Activated CD8-positive, alpha-beta T cell treated with anti-CD3 and anti-CD28 coated beads, Interleukin-2, amount 10 ng/mL, durations not matched to agents 7 days and 5 days (primary cell): ENCODE measurements at regions not wholly inside any gene's neighbourhood (a gene's known extent, or its start where the extent isn't known, plus 50 kb on each side); places are given as distances from the start of the nearest gene placed in this dataset.

ENCODE experiments used
- ATAC-seq: fragments of 150-1000 bp; cut with Tn5 transposase; one replicate; pipeline ENCODE4 v1.10.0; 2021; ENCODE audit warnings: moderate library complexity
- CTCF ChIA-PET: fragments of 350-600 bp; sonication (Branson Sonifier 250); formaldehyde crosslinking; loops from one replicate; lab custom pipeline; 2021; ENCODE audit warnings: antibody characterized with exemption; lab: Charles Lee
- POLR2A ChIA-PET: fragments of 350-600 bp; sonication (Branson Sonifier 250); formaldehyde crosslinking; loops from one replicate; lab custom pipeline; 2021; ENCODE audit warnings: antibody characterized with exemption; lab: Charles Lee
- DNase-seq: peaks from one replicate; pipeline ENCODE4 v3.0.0-alpha.2; 2020
- H3K27ac Mint-ChIP-seq: one replicate; pipeline ENCODE4 v1.8.0; 2021; ENCODE audit warnings: mild to moderate bottlenecking, mixed read lengths
- H3K27me3 Mint-ChIP-seq: one replicate; pipeline ENCODE4 v1.8.0; 2021; ENCODE audit warnings: low read depth, mixed read lengths
- H3K36me3 Mint-ChIP-seq: one replicate; pipeline ENCODE4 v1.8.0; 2021; ENCODE audit warnings: low read depth, mixed read lengths
- H3K4me1 Mint-ChIP-seq: one replicate; pipeline ENCODE4 v1.8.0; 2021; ENCODE audit warnings: low read depth, mixed read lengths
- H3K4me3 Mint-ChIP-seq: one replicate; pipeline ENCODE4 v1.8.0; 2021; ENCODE audit warnings: mild to moderate bottlenecking, mixed read lengths
- H3K9me3 Mint-ChIP-seq: one replicate; pipeline ENCODE4 v1.8.0; 2022; ENCODE audit warnings: mixed read lengths; ENCODE audit not compliant: insufficient read depth

DNA sequence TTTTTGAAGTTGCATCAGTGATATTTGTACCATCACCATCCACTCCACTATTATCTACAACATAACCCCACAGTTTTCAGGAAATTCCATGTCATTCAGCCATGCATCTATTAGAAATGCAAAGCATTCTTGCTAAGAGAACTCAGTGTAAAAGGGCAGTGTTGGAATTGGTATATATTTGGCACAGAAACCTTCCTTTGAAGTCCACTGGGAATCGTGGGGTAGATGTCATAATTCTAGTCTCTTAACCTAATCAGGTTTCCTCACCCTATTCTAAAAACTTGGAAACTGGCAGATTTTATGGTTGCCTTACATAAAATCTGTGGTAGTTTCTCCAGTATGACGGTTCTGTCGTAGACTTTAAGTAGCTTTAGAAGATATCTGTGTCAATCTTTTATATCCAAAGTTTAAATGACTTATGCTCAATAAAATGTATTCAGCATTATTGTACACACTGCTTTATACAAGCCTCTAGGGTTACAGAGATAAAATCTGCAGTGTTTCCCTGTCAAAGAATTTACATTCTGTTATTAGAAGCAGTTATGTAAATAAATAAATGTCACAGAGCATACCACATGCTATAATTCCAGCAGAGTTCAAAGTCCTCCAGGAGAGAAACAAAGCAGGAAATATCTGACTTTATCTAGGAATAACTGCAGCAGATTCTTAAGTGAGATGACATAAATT, 704.4 kb upstream of the CELF2 start:
- no peaks in the 10 kb centered on the region for H3K9me3 Mint-ChIP-seq
- ChIA-PET POLR2A (no interaction called here), CTCF (no interaction called here)
- ATAC-seq (no peak), DNase-seq (no peak)
- H3K36me3 Mint-ChIP-seq = no peaks in the 10 kb centered on the region
- H3K4me3 Mint-ChIP-seq = no peak overlapping the region
- H3K27me3 Mint-ChIP-seq = no peaks in the 10 kb centered on the region
- no peak overlapping the region for H3K27ac Mint-ChIP-seq
- no peaks in the 10 kb centered on the region for H3K4me1 Mint-ChIP-seq

DNA sequence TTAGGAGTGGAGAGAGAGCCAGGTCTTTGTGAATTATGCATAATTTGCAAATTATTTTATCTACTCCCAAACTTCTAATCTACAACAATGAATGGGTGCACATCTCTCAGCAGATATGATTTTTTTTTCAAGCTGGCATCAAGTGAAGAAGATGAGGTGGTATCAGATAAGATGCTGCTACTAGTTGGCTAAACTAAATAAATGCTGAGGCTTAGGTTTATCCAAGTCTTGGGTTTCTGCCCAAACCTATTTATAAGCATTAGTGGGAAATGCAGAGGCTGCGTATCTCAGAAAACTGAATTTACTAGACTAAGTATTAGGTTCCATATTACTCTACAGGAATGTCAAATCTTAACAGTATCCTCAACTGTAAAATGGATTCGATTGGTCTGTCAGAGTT, 703.0 kb upstream of the CELF2 start:
- no peak overlapping the region for H3K4me3 Mint-ChIP-seq
- ChIA-PET CTCF (no interaction called here), POLR2A (no interaction called here)
- no peak overlapping the region for H3K27ac Mint-ChIP-seq
- DNase-seq = no peak
- H3K36me3 Mint-ChIP-seq = no peaks in the 10 kb centered on the region
- ATAC-seq = no peak
- H3K27me3 Mint-ChIP-seq = no peaks in the 10 kb centered on the region
- no peaks in the 10 kb centered on the region for H3K9me3 Mint-ChIP-seq
- no peaks in the 10 kb centered on the region for H3K4me1 Mint-ChIP-seq

DNA sequence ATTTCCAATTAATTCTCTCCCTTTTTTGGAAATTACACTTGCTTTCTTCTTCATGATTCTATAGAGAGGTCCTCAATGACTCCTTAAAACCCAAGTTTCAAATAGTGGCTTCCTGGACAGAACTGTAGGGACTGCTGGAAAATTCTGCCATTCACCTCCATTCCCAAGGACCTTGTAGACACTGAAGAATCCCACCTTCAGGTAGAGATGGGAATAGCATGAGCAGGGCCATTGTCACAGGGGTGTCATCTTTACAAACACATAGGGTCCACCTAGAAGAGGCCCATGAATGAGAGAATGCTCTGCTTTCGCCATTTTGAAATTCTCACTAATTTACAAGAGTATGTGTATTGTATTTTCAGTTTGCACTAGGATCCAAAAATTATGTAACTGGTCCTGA, 701.7 kb upstream of the CELF2 start:
- ChIA-PET CTCF (no interaction called here), POLR2A (no interaction called here)
- DNase-seq = no peak
- Mint-ChIP-seq H3K4me3 (no peak overlapping the region), H3K4me1 (no peaks in the 10 kb centered on the region), H3K9me3 (no peaks in the 10 kb centered on the region), H3K27ac (no peak overlapping the region), H3K36me3 (no peaks in the 10 kb centered on the region), H3K27me3 (no peaks in the 10 kb centered on the region)
- no peak for ATAC-seq

DNA sequence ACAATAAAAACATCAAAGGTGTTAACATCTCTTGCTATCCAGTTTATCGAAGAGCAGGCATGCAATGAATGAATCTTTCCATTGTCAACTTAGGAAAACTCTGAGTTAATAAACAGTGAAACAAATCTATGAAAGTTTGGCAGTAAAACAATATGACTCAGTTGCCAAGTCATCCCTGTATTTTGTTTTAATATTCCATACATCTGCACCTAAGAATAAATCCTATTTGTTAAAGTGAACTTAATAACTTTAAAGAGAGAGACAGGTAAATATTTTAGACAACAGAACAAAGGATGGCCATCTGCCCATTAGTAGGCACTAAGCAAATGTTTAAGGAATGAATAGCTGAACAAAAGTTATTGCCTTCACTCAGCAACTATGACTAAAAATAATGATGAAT, 700.5 kb upstream of the CELF2 start:
- ATAC-seq = no peak

DNA sequence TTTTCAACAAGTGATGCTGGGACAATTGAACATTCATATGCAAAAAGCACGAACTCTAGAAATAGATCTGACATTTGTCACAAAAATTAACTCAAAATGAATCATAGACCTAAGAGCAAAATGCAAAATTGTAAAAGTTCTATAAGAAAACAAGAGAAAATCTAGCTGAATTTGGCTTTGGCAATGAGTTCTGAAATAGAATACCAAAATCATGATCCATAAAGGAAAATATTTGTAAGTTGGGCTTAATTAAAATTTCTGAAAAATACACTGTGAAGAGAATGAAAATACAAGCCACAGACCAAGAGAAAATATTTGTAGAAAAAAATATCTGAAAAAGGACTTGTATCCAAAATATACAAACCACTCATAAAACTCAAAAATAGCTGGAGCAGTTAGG, 698.8 kb upstream of the CELF2 start:
- H3K9me3 Mint-ChIP-seq = no peaks in the 10 kb centered on the region
- no peak overlapping the region for H3K4me3 Mint-ChIP-seq
- ATAC-seq = no peak
- H3K27me3 Mint-ChIP-seq = no peaks in the 10 kb centered on the region
- H3K27ac Mint-ChIP-seq = no peak overlapping the region
- POLR2A ChIA-PET = no interaction called here
- no peaks in the 10 kb centered on the region for H3K4me1 Mint-ChIP-seq
- no peak for DNase-seq
- H3K36me3 Mint-ChIP-seq = no peaks in the 10 kb centered on the region
- CTCF ChIA-PET = no interaction called here

More for the DNA sequence above, 700.5 kb upstream of the CELF2 start:
- Mint-ChIP-seq H3K27ac (no peak overlapping the region), H3K4me3 (no peak overlapping the region), H3K4me1 (no peaks in the 10 kb centered on the region), H3K36me3 (no peaks in the 10 kb centered on the region), H3K9me3 (no peaks in the 10 kb centered on the region), H3K27me3 (no peaks in the 10 kb centered on the region)
- no peak for DNase-seq
- POLR2A ChIA-PET = no interaction called here
- CTCF ChIA-PET = no interaction called here

DNA sequence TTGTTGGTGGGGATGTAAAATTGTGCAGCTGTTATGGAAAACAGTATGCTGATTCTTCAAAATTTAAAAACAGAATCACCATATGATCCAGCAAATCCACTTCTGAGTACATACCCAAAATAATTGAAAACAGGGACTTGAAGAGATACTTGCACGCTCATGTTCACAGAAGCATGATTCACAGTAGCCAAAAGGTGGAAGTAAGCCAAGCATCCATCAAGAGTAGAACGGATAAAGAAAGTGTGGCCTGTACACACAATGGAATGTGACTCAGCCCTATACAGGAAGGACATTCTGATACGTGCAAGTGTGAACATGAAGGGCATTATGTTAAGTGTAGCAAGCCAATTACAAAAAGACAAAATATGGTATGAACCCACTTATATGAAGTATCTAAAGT, 696.7 kb upstream of the CELF2 start:
- no peak overlapping the region for H3K27ac Mint-ChIP-seq
- ChIA-PET CTCF (no interaction called here), POLR2A (no interaction called here)
- no peaks in the 10 kb centered on the region for H3K27me3 Mint-ChIP-seq
- no peaks in the 10 kb centered on the region for H3K9me3 Mint-ChIP-seq
- no peaks in the 10 kb centered on the region for H3K36me3 Mint-ChIP-seq
- no peak for DNase-seq
- H3K4me3 Mint-ChIP-seq = no peak overlapping the region
- no peak for ATAC-seq
- no peaks in the 10 kb centered on the region for H3K4me1 Mint-ChIP-seq

DNA sequence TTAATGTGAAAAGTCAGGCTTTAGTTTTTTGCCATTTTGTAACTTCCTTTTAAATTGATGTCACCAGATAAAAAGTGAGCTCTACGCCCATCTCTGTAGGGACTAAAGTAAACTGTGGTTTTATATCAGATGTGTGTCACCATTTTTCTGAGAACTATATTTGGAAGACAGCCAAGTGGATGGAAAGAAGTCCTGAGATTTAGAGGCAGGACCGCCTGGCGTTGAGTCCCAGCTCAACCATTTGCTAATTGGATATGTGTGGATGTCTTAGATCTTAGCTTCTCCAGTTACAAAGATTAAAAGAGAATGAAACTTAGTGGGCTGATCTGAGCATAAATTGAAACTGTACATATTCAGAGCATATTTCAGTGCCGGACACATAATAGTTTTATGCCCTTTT, 691.6 kb upstream of the CELF2 start:
- DNase-seq (no peak), ATAC-seq (no peak)
- Mint-ChIP-seq H3K27ac (no peak overlapping the region), H3K4me1 (no peaks in the 10 kb centered on the region), H3K4me3 (no peak overlapping the region), H3K9me3 (no peaks in the 10 kb centered on the region), H3K36me3 (no peaks in the 10 kb centered on the region), H3K27me3 (no peaks in the 10 kb centered on the region)
- ChIA-PET POLR2A (no interaction called here), CTCF (no interaction called here)

DNA sequence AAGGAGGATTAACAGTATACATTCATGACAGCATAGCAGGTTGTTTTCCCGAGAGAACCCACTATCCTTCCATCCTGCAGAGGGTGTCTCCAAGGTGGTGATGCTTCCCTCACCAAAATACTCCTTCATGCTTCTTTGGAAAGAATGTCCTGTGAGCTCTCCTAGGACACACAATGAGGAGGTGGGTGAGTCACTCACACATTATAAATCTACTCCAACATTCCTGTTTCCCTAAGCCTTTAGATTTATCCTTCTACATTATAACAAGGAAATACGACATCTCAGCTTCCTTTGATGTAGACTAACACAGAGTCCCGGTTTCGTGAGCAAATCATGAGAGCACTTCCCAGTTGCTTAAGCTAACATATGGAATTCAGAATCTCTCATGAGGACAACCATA, 689.7 kb upstream of the CELF2 start:
- Mint-ChIP-seq H3K36me3 (no peaks in the 10 kb centered on the region), H3K27me3 (no peaks in the 10 kb centered on the region), H3K4me1 (no peaks in the 10 kb centered on the region), H3K4me3 (no peak overlapping the region), H3K9me3 (no peaks in the 10 kb centered on the region), H3K27ac (no peak overlapping the region)
- POLR2A ChIA-PET = no interaction called here
- ATAC-seq (no peak), DNase-seq (no peak)
- CTCF ChIA-PET = no interaction called here

DNA sequence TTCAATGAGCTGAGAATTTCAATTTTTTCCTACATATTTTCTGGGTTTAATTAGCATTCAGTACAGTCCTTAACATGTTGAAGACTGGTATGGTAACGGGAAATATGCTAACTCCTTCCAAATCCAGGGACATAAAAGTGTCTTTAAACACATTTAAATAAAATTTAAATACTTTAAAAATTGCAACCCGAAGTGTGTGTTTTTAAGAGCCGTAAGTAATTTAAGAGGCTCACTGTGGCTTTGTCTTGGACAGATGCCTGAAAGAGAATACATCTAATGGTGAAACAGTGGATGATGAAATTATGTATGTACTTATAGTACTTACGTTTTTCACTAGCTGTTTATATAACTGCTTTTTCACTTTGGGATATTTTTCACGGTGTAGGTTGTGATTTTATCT, 687.3 kb upstream of the CELF2 start:
- no peak overlapping the region for H3K4me3 Mint-ChIP-seq
- H3K27me3 Mint-ChIP-seq = no peaks in the 10 kb centered on the region
- DNase-seq (no peak), ATAC-seq (no peak)
- ChIA-PET POLR2A (no interaction called here), CTCF (no interaction called here)
- no peaks in the 10 kb centered on the region for H3K4me1 Mint-ChIP-seq
- no peaks in the 10 kb centered on the region for H3K36me3 Mint-ChIP-seq
- H3K27ac Mint-ChIP-seq = no peak overlapping the region
- H3K9me3 Mint-ChIP-seq = no peaks in the 10 kb centered on the region

DNA sequence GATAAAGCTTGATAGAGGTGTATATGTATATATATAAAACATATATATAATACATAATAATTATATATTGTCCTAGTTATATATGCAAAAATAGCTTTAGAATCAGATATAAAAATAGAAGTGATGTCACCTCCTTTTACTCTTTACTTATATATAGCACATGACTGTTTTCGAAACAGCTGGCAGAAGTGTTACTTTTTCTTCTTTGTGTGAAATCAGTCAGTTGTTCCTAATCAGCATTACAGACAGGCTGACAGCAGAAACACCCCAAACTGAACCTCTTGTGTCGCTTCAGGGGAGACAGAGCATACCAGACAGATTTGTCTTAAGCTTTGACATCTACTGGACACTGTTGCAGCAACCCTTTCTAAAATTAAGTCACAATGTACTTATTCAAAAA, 684.9 kb upstream of the CELF2 start:
- POLR2A ChIA-PET = no interaction called here
- no peaks in the 10 kb centered on the region for H3K27me3 Mint-ChIP-seq
- H3K36me3 Mint-ChIP-seq = no peaks in the 10 kb centered on the region
- CTCF ChIA-PET = no interaction called here
- ATAC-seq (no peak), DNase-seq (no peak)
- H3K27ac Mint-ChIP-seq = no peak overlapping the region
- no peaks in the 10 kb centered on the region for H3K4me1 Mint-ChIP-seq
- no peak overlapping the region for H3K4me3 Mint-ChIP-seq
- H3K9me3 Mint-ChIP-seq = no peaks in the 10 kb centered on the region

DNA sequence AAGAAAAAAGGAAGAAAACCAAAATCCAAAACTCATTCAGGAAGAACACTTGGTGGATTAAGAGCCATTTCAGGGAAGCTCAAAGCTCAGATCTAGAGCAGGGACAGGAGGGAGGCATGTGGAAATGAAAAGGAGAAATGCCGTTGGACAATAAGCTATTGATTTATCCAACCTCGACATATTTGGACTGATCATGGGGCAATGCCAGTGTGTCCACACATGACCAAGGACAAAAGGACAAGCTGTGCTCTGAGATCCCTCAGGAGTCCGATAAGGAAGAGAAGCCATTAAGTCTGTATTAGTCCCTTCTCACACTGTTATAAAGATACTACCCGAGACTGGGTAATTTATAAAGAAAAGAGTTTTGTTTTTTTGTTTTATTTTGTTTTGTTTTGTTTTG, 684.0 kb upstream of the CELF2 start:
- POLR2A ChIA-PET = no interaction called here
- Mint-ChIP-seq H3K9me3 (no peaks in the 10 kb centered on the region), H3K27me3 (no peaks in the 10 kb centered on the region), H3K4me1 (no peaks in the 10 kb centered on the region), H3K36me3 (no peaks in the 10 kb centered on the region), H3K4me3 (no peak overlapping the region), H3K27ac (no peak overlapping the region)
- ATAC-seq (no peak), DNase-seq (no peak)
- CTCF ChIA-PET = no interaction called here

DNA sequence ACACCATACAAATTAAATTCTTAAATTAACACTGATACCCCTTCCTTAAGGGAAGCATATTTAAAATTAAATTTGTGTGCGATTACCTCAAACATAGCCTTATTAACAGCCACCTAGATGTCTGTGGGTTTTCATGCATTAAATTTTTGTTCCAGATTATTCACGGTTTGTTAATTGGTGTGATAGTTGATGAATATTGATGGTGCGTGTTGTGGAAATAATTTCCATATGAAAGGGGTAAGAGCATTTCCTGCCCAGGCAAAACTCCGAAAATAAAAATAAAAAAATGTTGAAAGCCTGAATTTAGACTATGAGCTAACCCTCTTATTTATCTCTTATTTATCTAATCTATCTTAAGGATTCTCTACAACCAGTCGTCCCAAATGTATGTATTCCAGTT, 679.3 kb upstream of the CELF2 start:
- DNase-seq (no peak), ATAC-seq (no peak)
- ChIA-PET CTCF (no interaction called here), POLR2A (no interaction called here)
- H3K27me3 Mint-ChIP-seq = no peaks in the 10 kb centered on the region
- H3K36me3 Mint-ChIP-seq = no peaks in the 10 kb centered on the region
- H3K9me3 Mint-ChIP-seq = no peaks in the 10 kb centered on the region
- H3K4me1 Mint-ChIP-seq = no peaks in the 10 kb centered on the region
- H3K4me3 Mint-ChIP-seq = no peak overlapping the region
- no peak overlapping the region for H3K27ac Mint-ChIP-seq
